PC-3 (cell line): ENCODE measurements at regions not wholly inside any gene's neighbourhood (a gene's known extent, or its start where the extent isn't known, plus 50 kb on each side); places are given as distances from the start of the nearest gene placed in this dataset.

Source experiments
- ATAC-seq: fragments of 200-7000 bp; cut with Tn5 transposase; 2 replicates; pipeline ENCODE4 v1.9.1; 2020; ENCODE audit warnings: mild to moderate bottlenecking, moderate library complexity
- BruUV-seq: library from RNA; stranded (reverse); fragments of 400-500 nt; replicated peaks from 2 replicates; lab custom pipeline; 2021; lab: Mats Ljungman, UMichigan
- CTCF ChIA-PET: fragments of 300-600 bp; sonication (Branson Sonifier 250); formaldehyde crosslinking; loops from one replicate; lab custom pipeline; 2022; ENCODE audit warnings: antibody characterized with exemption; lab: Charles Lee
- POLR2A ChIA-PET: fragments of 300-600 bp; sonication (Branson Sonifier 250); formaldehyde crosslinking; loops from one replicate; lab custom pipeline; 2022; ENCODE audit warnings: antibody characterized with exemption; ENCODE audit not compliant: unreplicated experiment; lab: Charles Lee
- DNase-seq: peaks from one replicate; pipeline ENCODE4 v3.0.0-alpha.2; 2015
- H2AFZ ChIP-seq: fragments of 300-600 bp; sonication (generic); 2 replicates; pipeline ENCODE4 v1.6.0; 2016; ENCODE audit warnings: antibody characterized with exemption, low read length
- H3F3A ChIP-seq: fragments of 300-600 bp; sonication (generic); one replicate; pipeline ENCODE4 v1.6.0; 2017; ENCODE audit warnings: antibody characterized with exemption, low read length, control low read depth, mild to moderate bottlenecking; ENCODE audit not compliant: unreplicated experiment
- H3K27ac ChIP-seq: fragments of 300-600 bp; sonication (generic); 2 replicates; pipeline ENCODE4 v1.5.1; 2016; ENCODE audit warnings: mild to moderate bottlenecking, low read length
- H3K27me3 ChIP-seq: fragments of 300-600 bp; sonication (generic); 2 replicates; pipeline ENCODE4 v1.6.1; 2016; ENCODE audit warnings: low read length, mixed read lengths
- H3K36me3 ChIP-seq: fragments of 300-600 bp; sonication (generic); 2 replicates; pipeline ENCODE4 v1.6.1; 2016; ENCODE audit warnings: low read depth, mixed run types, low read length, mixed read lengths
- H3K4me1 ChIP-seq: fragments of 300-600 bp; sonication (generic); 2 replicates; pipeline ENCODE4 v1.5.1; 2016; ENCODE audit warnings: low read length; ENCODE audit not compliant: insufficient read depth
- H3K4me2 ChIP-seq: fragments of 300-600 bp; sonication (generic); 2 replicates; pipeline ENCODE4 v1.6.0; 2016; ENCODE audit warnings: low read length
- H3K4me3 ChIP-seq: fragments of 300-600 bp; sonication (generic); 2 replicates; pipeline ENCODE4 v1.5.1; 2016; ENCODE audit warnings: mild to moderate bottlenecking, low read length, mixed read lengths
- H3K79me2 ChIP-seq: fragments of 300-600 bp; sonication (generic); 2 replicates; pipeline ENCODE4 v1.6.1; 2017; ENCODE audit warnings: low read length, mixed read lengths
- H3K9ac ChIP-seq: fragments of 300-600 bp; sonication (generic); 2 replicates; pipeline ENCODE4 v1.6.0; 2016; ENCODE audit warnings: mild to moderate bottlenecking, low read length
- H3K9me2 ChIP-seq: fragments of 300-600 bp; sonication (generic); replicated peaks from 2 replicates; pipeline ENCODE4 v1.6.1; 2016; ENCODE audit warnings: mixed run types, low read length, mixed read lengths
- H3K9me3 ChIP-seq: fragments of 300-600 bp; sonication (generic); 2 replicates; pipeline ENCODE4 v1.6.1; 2016; ENCODE audit warnings: low read length, mixed read lengths
- H4K20me1 ChIP-seq: fragments of 300-600 bp; sonication (generic); 2 replicates; pipeline ENCODE4 v1.6.1; 2016; ENCODE audit warnings: low read length, mixed read lengths
- CTCF ChIP-seq: fragments of 300-600 bp; sonication (generic); conservative IDR thresholded peaks from 2 replicates; pipeline ENCODE4 v1.5.1; 2017; ENCODE audit warnings: antibody characterized with exemption, low read depth, mild to moderate bottlenecking, low read length
- EZH2 ChIP-seq: fragments of 300-600 bp; sonication (generic); IDR thresholded peaks from one replicate; pipeline ENCODE4 v1.6.1; 2017; ENCODE audit warnings: antibody characterized with exemption, mild to moderate bottlenecking, low read length; ENCODE audit not compliant: unreplicated experiment
- EZH2phosphoT487 ChIP-seq: fragments of 300-600 bp; sonication (generic); IDR thresholded peaks from 2 replicates; pipeline ENCODE4 v1.6.1; 2018; ENCODE audit warnings: mild to moderate bottlenecking, antibody characterized with exemption, low read length, borderline replicate concordance
- intact Hi-C: fragments of 100-400 bp; cut with micrococcal nuclease; formaldehyde crosslinking; loops from 2 replicates; pipeline ENCODE4 v1.9.0; 2023

- intact Hi-C loops, result no loop called here
- 0 out of 2 replicates have a peak, but pooled peaks cover 14% of the 10 kb centered on the region for H3K27me3 ChIP-seq
Observed at GRCh38 chr10:8280946-8281345, 226.5 kb downstream of the GATA3 start.

GRCh38 chr10:8282340-8282739, 227.9 kb downstream of the GATA3 start:
- ATAC-seq, result no peak
- no peaks in the 10 kb centered on the region for H3F3A ChIP-seq
- H3K27me3 ChIP-seq, result 0 out of 2 replicates have a peak, but pooled peaks cover 14% of the 10 kb centered on the region
- H3K27ac ChIP-seq, result no peak overlapping the region
- no peaks in the 10 kb centered on the region for H3K36me3 ChIP-seq
- CTCF ChIA-PET, result no interaction called here
- no peak overlapping the region for H3K4me2 ChIP-seq
- no TSS peak for BruUV-seq
- no peak overlapping the region for H3K4me3 ChIP-seq
- H3K4me1 ChIP-seq, result peaks cover 11% of the 10 kb centered on the region; the same call in 1 of the 2 replicates
- POLR2A ChIA-PET, result no interaction called here
- no peak overlapping the region for H2AFZ ChIP-seq
- TF ChIP-seq EZH2 (no peak), EZH2phosphoT487 (no peak), CTCF (no peak)
- no peak for DNase-seq
- no peaks in the 10 kb centered on the region for H3K9me3 ChIP-seq
- intact Hi-C loops, result no loop called here
- H3K9ac ChIP-seq, result no peak overlapping the region
- H4K20me1 ChIP-seq, result no peaks in the 10 kb centered on the region
- no peaks in the 10 kb centered on the region for H3K79me2 ChIP-seq
- no peaks in the 10 kb centered on the region for H3K9me2 ChIP-seq

More at GRCh38 chr10:8280946-8281345, 226.5 kb downstream of the GATA3 start:
- Histone ChIP-seq H4K20me1 (no peaks in the 10 kb centered on the region), H3K4me2 (no peak overlapping the region), H3K79me2 (no peaks in the 10 kb centered on the region), H3K4me1 (peaks cover 11% of the 10 kb centered on the region; the same call in 1 of the 2 replicates), H3K36me3 (no peaks in the 10 kb centered on the region), H3K27ac (no peak overlapping the region), H3K9ac (no peak overlapping the region), H2AFZ (no peak overlapping the region), H3F3A (no peaks in the 10 kb centered on the region), H3K4me3 (no peak overlapping the region), H3K9me3 (no peaks in the 10 kb centered on the region), H3K9me2 (no peaks in the 10 kb centered on the region)
- ChIA-PET CTCF (no interaction called here), POLR2A (no interaction called here)
- DNase-seq (no peak), ATAC-seq (no peak)
- BruUV-seq, result no TSS peak
- TF ChIP-seq EZH2 (no peak), CTCF (no peak), EZH2phosphoT487 (no peak)

GRCh38 chr10:8283166-8283905, 228.8 kb downstream of the GATA3 start:
- Histone ChIP-seq H3K9me2 (no peaks in the 10 kb centered on the region), H3K27ac (no peak overlapping the region), H3K4me2 (no peak overlapping the region), H3K36me3 (no peaks in the 10 kb centered on the region), H3K4me1 (peaks cover 11% of the 10 kb centered on the region; the same call in 1 of the 2 replicates), H3F3A (no peaks in the 10 kb centered on the region), H3K4me3 (no peak overlapping the region), H3K9me3 (no peaks in the 10 kb centered on the region), H2AFZ (no peak overlapping the region), H3K79me2 (no peaks in the 10 kb centered on the region), H3K27me3 (0 out of 2 replicates have a peak, but pooled peaks cover 20% of the 10 kb centered on the region), H4K20me1 (no peaks in the 10 kb centered on the region), H3K9ac (no peak overlapping the region)
- BruUV-seq, result no TSS peak
- intact Hi-C loops, result no loop called here
- ChIA-PET CTCF (no interaction called here), POLR2A (no interaction called here)
- TF ChIP-seq EZH2 (no peak), EZH2phosphoT487 (no peak), CTCF (no peak)
- DNase-seq (no peak), ATAC-seq (no peak)
